Activated naive CD8-positive, alpha-beta T cell treated with anti-CD3 and anti-CD28 coated beads, Interleukin-2, amount 10 ng/mL, durations not matched to agents 7 days and 5 days (primary cell): ENCODE measurements at regions not wholly inside any gene's neighbourhood (a gene's known extent, or its start where the extent isn't known, plus 50 kb on each side); places are given as distances from the start of the nearest gene placed in this dataset.

Experiments used
- ATAC-seq: fragments of 150-1000 bp; cut with Tn5 transposase; one replicate; pipeline ENCODE4 v1.10.0; 2021; ENCODE audit warnings: low read depth, moderate library complexity
- POLR2A ChIA-PET: fragments of 350-600 bp; sonication (Branson Sonifier 250); formaldehyde crosslinking; loops from one replicate; lab custom pipeline; 2021; ENCODE audit warnings: antibody characterized with exemption; lab: Charles Lee
- DNase-seq: peaks from one replicate; pipeline ENCODE4 v3.0.0; 2021
- H3K27ac Mint-ChIP-seq: one replicate; pipeline ENCODE4 v1.8.0; 2022; ENCODE audit warnings: mild to moderate bottlenecking, mixed read lengths
- H3K27me3 Mint-ChIP-seq: one replicate; pipeline ENCODE4 v1.8.0; 2022; ENCODE audit warnings: mild to moderate bottlenecking, moderate library complexity, mixed read lengths
- H3K36me3 Mint-ChIP-seq: one replicate; pipeline ENCODE4 v1.8.0; 2021; ENCODE audit warnings: mild to moderate bottlenecking, mixed read lengths
- H3K4me1 Mint-ChIP-seq: one replicate; pipeline ENCODE4 v1.8.0; 2021; ENCODE audit warnings: mixed read lengths
- H3K4me3 Mint-ChIP-seq: one replicate; pipeline ENCODE4 v1.8.0; 2022; ENCODE audit warnings: mild to moderate bottlenecking, moderate library complexity, mixed read lengths
- H3K9me3 Mint-ChIP-seq: one replicate; pipeline ENCODE4 v1.8.0; 2021; ENCODE audit warnings: mixed read lengths

DNA sequence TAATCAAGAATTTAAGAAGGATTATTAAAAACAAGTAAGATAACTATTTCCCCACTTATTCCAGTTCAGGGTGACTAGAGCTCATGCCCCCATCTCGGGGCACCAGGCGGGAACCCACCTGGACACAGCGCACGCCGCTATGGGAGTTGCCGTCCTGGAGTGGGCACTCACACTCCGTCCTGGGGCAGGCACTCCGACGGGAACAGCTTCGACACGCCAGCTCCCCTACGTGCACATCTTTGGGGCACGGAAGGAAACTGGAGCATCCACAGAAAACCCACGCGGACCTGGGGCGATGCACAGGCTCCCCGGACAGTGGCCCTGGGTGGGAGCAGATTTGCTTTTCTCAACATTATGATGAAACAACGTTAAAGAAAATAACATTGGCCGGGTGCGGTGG is 52.0 kb upstream of the GATA5 start:
- H3K27ac Mint-ChIP-seq, result no peak overlapping the region
- POLR2A ChIA-PET, result no interaction called here
- no peak for ATAC-seq
- no peaks in the 10 kb centered on the region for H3K9me3 Mint-ChIP-seq
- no peak for DNase-seq
- peaks cover 8% of the 10 kb centered on the region for H3K4me1 Mint-ChIP-seq
- no peak overlapping the region for H3K4me3 Mint-ChIP-seq
- no peaks in the 10 kb centered on the region for H3K36me3 Mint-ChIP-seq
- peaks cover 4% of the 10 kb centered on the region for H3K27me3 Mint-ChIP-seq

DNA sequence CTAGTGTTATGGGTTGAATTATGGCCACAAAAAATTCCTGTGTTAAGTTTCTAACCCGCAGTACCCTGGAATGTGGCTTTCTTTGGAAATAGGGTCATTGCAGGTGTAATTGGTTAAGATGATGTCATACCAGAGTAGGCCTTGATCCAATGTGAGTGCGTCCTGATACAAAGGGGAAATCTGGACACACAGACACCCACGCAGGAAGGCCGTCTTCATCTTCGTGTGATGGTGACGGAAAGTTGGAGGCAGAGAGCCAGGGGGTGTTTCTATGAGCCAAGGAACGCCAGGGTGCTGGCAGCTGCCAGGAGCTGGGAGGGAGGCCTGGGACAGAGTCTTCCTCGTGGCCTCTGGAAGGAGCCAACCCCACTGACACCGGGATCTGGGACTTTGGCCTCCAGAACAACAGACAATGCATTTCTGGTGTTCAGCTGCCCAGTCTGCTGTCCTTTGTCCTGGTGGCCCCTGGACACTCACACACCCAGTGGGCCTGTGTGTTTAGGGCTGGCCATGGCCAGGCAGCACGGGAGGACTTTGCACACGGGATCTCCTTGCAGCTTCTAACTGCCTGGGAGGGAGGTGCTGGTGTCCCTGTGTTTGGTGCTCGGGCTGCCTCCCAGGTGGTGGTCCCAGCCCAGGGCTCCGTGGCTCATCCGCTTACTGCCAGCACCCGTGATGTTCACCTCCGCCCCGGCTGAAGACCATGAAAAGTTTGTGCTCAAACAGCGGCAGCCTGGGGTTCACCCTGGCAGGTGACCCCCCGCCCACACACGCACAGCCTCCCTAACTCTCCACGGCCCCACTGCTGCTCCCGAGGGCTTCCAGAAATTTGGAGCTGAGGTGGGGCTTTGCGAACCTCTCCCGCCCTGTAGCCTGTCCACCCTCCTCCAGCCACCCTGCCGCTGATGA is 53.4 kb upstream of the GATA5 start:
- H3K4me3 Mint-ChIP-seq, result no peak overlapping the region
- peaks cover 2% of the 10 kb centered on the region for H3K27me3 Mint-ChIP-seq
- no peaks in the 10 kb centered on the region for H3K9me3 Mint-ChIP-seq
- ATAC-seq (no peak), DNase-seq (no peak)
- H3K27ac Mint-ChIP-seq, result no peak overlapping the region
- H3K4me1 Mint-ChIP-seq, result peaks cover 3% of the 10 kb centered on the region
- POLR2A ChIA-PET, result no interaction called here
- H3K36me3 Mint-ChIP-seq, result no peaks in the 10 kb centered on the region

DNA sequence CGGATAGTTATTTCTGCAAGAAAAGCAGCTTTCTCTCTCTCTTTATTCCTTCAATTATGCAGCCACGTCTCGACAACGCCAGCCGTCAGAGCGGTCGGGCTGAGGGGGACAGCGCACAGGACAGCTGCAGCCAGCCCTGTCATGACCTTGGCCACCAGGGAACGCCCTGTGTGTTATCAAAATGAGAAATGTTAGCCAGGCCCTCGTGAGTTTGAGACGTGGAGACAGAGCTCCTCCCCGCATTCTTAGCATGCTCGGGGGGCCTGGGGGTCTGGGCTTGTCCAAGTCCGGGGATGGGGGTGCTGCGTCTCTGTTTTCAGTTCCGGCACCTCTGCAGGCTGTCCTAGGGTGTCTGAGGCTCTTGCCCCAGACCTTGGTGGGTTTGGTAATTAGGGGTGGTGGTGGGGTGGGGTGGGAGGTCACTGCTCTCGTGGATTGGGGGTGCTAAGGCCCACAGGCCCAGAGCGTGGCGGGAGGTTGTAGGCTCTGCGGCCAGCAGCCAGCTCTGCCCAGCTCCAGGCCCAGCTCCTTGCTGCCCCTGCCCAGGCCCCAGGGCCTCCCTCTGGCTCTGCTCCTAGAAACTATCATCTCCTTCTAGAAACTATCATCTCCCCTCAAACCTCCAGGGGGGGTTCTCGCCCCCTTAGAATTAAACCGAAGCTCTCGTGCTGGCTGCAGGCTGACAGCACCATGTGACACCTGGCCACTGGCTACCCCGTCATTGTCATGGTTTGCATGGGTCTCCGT is 54.3 kb upstream of the GATA5 start:
- Mint-ChIP-seq H3K4me1 (no peaks in the 10 kb centered on the region), H3K27me3 (peaks cover 2% of the 10 kb centered on the region)

GRCh38 chr20:62530643-62531032 is 54.8 kb upstream of the GATA5 start:
- H3K4me3 Mint-ChIP-seq, result no peak overlapping the region
- H3K4me1 Mint-ChIP-seq, result no peaks in the 10 kb centered on the region
- no peaks in the 10 kb centered on the region for H3K36me3 Mint-ChIP-seq
- POLR2A ChIA-PET, result no interaction called here
- DNase-seq (no peak), ATAC-seq (no peak)
- H3K9me3 Mint-ChIP-seq, result no peaks in the 10 kb centered on the region
- peaks cover 2% of the 10 kb centered on the region for H3K27me3 Mint-ChIP-seq
- no peak overlapping the region for H3K27ac Mint-ChIP-seq

More for the DNA sequence above, 54.3 kb upstream of the GATA5 start:
- Mint-ChIP-seq H3K4me3 (no peak overlapping the region), H3K36me3 (no peaks in the 10 kb centered on the region), H3K9me3 (no peaks in the 10 kb centered on the region), H3K27ac (no peak overlapping the region)
- DNase-seq (no peak), ATAC-seq (no peak)
- POLR2A ChIA-PET, result no interaction called here

- no peaks in the 10 kb centered on the region for H3K4me1 Mint-ChIP-seq
- no peak overlapping the region for H3K27ac Mint-ChIP-seq
- ATAC-seq, result no peak
Observed at GRCh38 chr20:62531046-62531838, 55.4 kb upstream of the GATA5 start.

DNA sequence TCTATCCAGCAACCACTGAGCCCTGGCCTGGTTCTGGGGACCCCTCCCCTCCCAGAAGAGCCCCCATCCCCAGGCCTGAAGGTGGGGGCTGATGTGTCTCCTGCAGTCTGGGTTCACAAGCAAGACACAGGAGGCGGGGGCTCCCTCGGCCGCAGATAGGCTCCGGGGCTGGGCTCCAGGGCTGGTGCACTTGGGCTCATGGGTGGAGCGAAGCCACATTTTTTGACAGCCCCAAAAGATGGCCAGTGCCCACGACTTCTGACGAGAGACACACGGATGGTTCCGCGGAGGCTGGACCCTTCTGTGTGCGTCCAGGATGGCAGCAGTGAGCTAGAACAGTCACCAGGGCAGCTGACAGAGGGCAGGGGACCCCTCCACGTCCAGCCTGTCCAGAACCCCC is 57.1 kb upstream of the GATA5 start:
- no peaks in the 10 kb centered on the region for H3K27me3 Mint-ChIP-seq
- H3K9me3 Mint-ChIP-seq, result no peaks in the 10 kb centered on the region
- H3K36me3 Mint-ChIP-seq, result no peaks in the 10 kb centered on the region
- POLR2A ChIA-PET, result no interaction called here
- DNase-seq (no peak), ATAC-seq (no peak)
- H3K4me3 Mint-ChIP-seq, result no peak overlapping the region
- no peak overlapping the region for H3K27ac Mint-ChIP-seq
- no peaks in the 10 kb centered on the region for H3K4me1 Mint-ChIP-seq

More at GRCh38 chr20:62531046-62531838, 55.4 kb upstream of the GATA5 start:
- Mint-ChIP-seq H3K9me3 (no peaks in the 10 kb centered on the region), H3K36me3 (no peaks in the 10 kb centered on the region), H3K4me3 (no peak overlapping the region), H3K27me3 (no peaks in the 10 kb centered on the region)
- no peak for DNase-seq
- POLR2A ChIA-PET, result no interaction called here

DNA sequence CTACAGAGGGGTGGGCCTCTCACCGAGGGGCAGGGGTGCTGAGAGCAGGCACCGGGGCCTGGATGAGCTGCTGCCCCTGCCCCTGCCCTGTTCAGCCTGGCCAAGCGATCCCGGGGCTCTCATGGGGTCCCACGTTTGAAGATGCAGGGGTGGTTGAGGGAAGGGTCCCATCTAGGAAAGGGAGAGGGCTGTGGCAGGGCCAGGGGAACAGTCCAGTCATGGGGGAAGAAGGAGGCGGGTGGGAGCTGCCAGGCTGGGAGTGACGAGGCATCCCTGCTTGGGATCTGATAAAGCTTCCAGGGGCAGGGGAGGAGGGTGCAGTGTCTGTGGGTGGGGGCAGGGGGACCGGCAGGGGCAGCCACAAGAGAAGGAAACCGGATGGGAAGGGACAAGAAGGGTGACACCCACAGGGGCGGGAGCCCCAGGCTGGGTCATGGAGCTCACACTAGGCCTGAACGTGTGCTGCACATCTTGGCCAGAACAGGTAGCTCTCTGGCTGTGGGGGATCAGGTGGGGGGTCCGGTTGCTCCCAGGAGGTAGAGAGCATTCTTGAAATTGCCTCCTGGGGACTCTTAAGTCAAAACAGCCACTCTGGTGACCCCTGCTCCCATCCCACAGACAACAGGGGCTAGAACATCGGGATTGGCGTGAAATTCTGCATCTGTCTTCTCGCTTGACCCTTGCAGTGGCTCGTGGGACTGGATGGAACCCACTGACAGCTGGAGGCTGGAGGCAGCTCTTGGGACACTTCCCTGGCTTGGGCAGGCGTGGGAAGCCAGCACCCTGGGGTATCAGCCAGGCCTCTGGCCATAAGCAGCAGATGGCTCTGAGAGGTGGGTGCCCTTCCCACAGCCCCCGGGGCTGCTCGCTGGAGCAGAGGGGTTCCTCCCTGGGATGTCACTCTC is 58.0 kb upstream of the GATA5 start:
- no peaks in the 10 kb centered on the region for H3K27me3 Mint-ChIP-seq

GRCh38 chr20:62534526-62535221 is 58.9 kb upstream of the GATA5 start:
- ATAC-seq, result no peak
- H3K27me3 Mint-ChIP-seq, result no peaks in the 10 kb centered on the region
- H3K9me3 Mint-ChIP-seq, result no peaks in the 10 kb centered on the region
- DNase-seq, result no peak
- no peaks in the 10 kb centered on the region for H3K4me1 Mint-ChIP-seq
- H3K4me3 Mint-ChIP-seq, result no peak overlapping the region
- POLR2A ChIA-PET, result interaction anchor here (1.0 kb wide), 1 partner anchor 9 kb away, joined by 4 read pairs; no protein-coding TSS in a partner anchor
- H3K36me3 Mint-ChIP-seq, result no peaks in the 10 kb centered on the region
- no peak overlapping the region for H3K27ac Mint-ChIP-seq

More for the DNA sequence above, 58.0 kb upstream of the GATA5 start:
- Mint-ChIP-seq H3K4me1 (no peaks in the 10 kb centered on the region), H3K27ac (no peak overlapping the region), H3K36me3 (no peaks in the 10 kb centered on the region), H3K4me3 (no peak overlapping the region), H3K9me3 (no peaks in the 10 kb centered on the region)
- ATAC-seq (peak; percentile 17), DNase-seq (no peak)
- POLR2A ChIA-PET, result interaction anchor here (1.0 kb wide), 1 partner anchor 10 kb away, joined by 4 read pairs; no protein-coding TSS in a partner anchor

GRCh38 chr20:62535282-62535811 is 59.6 kb upstream of the GATA5 start:
- no peaks in the 10 kb centered on the region for H3K4me1 Mint-ChIP-seq
- no peaks in the 10 kb centered on the region for H3K27me3 Mint-ChIP-seq
- DNase-seq (no peak), ATAC-seq (no peak)
- POLR2A ChIA-PET, result interaction anchor here (0.5 kb wide), 1 partner anchor 68 kb away, joined by 7 read pairs; no protein-coding TSS in a partner anchor
- no peaks in the 10 kb centered on the region for H3K9me3 Mint-ChIP-seq
- no peak overlapping the region for H3K4me3 Mint-ChIP-seq
- no peak overlapping the region for H3K27ac Mint-ChIP-seq
- H3K36me3 Mint-ChIP-seq, result no peaks in the 10 kb centered on the region

GRCh38 chr20:62535964-62536363 is 60.2 kb upstream of the GATA5 start:
- no peak overlapping the region for H3K4me3 Mint-ChIP-seq
- no peaks in the 10 kb centered on the region for H3K36me3 Mint-ChIP-seq
- no peak for ATAC-seq
- DNase-seq, result no peak
- no peaks in the 10 kb centered on the region for H3K4me1 Mint-ChIP-seq
- H3K27ac Mint-ChIP-seq, result no peak overlapping the region
- POLR2A ChIA-PET, result interaction anchor here (0.5 kb wide), 1 partner anchor 67 kb away, joined by 7 read pairs; no protein-coding TSS in a partner anchor
- no peaks in the 10 kb centered on the region for H3K9me3 Mint-ChIP-seq
- H3K27me3 Mint-ChIP-seq, result no peaks in the 10 kb centered on the region

DNA sequence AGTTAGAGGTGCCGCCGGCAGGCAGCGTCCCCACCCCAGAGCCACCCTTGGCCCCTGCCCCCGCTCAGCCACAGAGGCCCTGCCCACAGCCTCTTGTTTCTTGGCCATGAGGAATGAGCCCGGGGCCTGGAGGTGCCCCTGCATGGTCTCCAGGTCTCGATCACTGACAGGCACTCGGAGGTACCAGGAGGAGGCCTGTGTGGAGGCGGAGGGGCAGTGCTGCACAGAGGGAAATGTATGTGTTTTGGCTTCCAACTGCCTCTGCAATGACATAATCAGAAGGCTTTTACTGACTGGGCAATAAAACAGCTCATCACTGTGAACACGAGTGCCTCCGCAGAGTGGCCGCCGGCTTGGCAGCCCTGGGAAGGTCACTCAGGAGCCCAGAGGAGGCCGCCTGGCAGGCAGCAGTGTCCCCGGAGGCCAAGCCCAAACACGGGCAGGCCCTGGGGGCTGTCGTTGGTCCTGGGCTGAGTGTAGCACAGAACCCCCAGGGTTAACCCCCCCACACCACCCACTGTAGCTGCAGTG is 61.1 kb upstream of the GATA5 start:
- H3K4me3 Mint-ChIP-seq, result no peak overlapping the region
- POLR2A ChIA-PET, result no interaction called here
- H3K9me3 Mint-ChIP-seq, result no peaks in the 10 kb centered on the region
- ATAC-seq, result no peak
- H3K4me1 Mint-ChIP-seq, result no peaks in the 10 kb centered on the region
- H3K27ac Mint-ChIP-seq, result no peak overlapping the region
- no peaks in the 10 kb centered on the region for H3K27me3 Mint-ChIP-seq
- no peak for DNase-seq
- H3K36me3 Mint-ChIP-seq, result no peaks in the 10 kb centered on the region
